ENCODE measurements at regions not wholly inside any gene's neighbourhood (a gene's known extent, or its start where the extent isn't known, plus 50 kb on each side); places are given as distances from the start of the nearest gene placed in this dataset.

GRCh38 chr2:2938481-2938880 is 439.1 kb downstream of the EIPR1 start:
- ChIA-PET CTCF (no interaction called here), POLR2A (no interaction called here)
- no peak for TF ChIP-seq CTCF (IDR thresholded peaks at IDR 0.05; ENCODE audit: control extremely low read depth, extremely low read depth, low read depth, missing control alignments)
- no peak for DNase-seq (ENCODE audit: extremely low spot score)

GRCh38 chr2:2935445-2936149 is 442.0 kb downstream of the EIPR1 start:
- CTCF ChIA-PET: no interaction called here
- no peak for TF ChIP-seq CTCF (IDR thresholded peaks at IDR 0.05; ENCODE audit: control extremely low read depth, extremely low read depth, low read depth, missing control alignments)
- peak; percentile 6 for DNase-seq (ENCODE audit: extremely low spot score)
- POLR2A ChIA-PET: no interaction called here

GRCh38 chr2:2933426-2933825 is 444.2 kb downstream of the EIPR1 start:
- TF ChIP-seq CTCF (IDR thresholded peaks at IDR 0.05; ENCODE audit: control extremely low read depth, extremely low read depth, low read depth, missing control alignments): no peak
- DNase-seq (ENCODE audit: extremely low spot score): no peak
- POLR2A ChIA-PET: no interaction called here
- CTCF ChIA-PET: no interaction called here

GRCh38 chr2:2932692-2933305 is 444.8 kb downstream of the EIPR1 start:
- ChIA-PET POLR2A (no interaction called here), CTCF (no interaction called here)
- TF ChIP-seq CTCF (IDR thresholded peaks at IDR 0.05; ENCODE audit: control extremely low read depth, extremely low read depth, low read depth, missing control alignments): no peak
- no peak for DNase-seq (ENCODE audit: extremely low spot score)

GRCh38 chr2:2932189-2932588 is 445.4 kb downstream of the EIPR1 start:
- TF ChIP-seq CTCF (IDR thresholded peaks at IDR 0.05; ENCODE audit: control extremely low read depth, extremely low read depth, low read depth, missing control alignments): no peak
- ChIA-PET POLR2A (no interaction called here), CTCF (no interaction called here)
- DNase-seq (ENCODE audit: extremely low spot score): no peak

- TF ChIP-seq CTCF (IDR thresholded peaks at IDR 0.05; ENCODE audit: control extremely low read depth, extremely low read depth, low read depth, missing control alignments): no peak
- POLR2A ChIA-PET: no interaction called here
- CTCF ChIA-PET: no interaction called here
- DNase-seq (ENCODE audit: extremely low spot score): no peak
These were observed 446.1 kb downstream of the EIPR1 start for GRCh38 chr2:2931318-2932075.
